ENCODE measurements at regions not wholly inside any gene's neighbourhood (a gene's known extent, or its start where the extent isn't known, plus 50 kb on each side); places are given as distances from the start of the nearest gene placed in this dataset.

DNA sequence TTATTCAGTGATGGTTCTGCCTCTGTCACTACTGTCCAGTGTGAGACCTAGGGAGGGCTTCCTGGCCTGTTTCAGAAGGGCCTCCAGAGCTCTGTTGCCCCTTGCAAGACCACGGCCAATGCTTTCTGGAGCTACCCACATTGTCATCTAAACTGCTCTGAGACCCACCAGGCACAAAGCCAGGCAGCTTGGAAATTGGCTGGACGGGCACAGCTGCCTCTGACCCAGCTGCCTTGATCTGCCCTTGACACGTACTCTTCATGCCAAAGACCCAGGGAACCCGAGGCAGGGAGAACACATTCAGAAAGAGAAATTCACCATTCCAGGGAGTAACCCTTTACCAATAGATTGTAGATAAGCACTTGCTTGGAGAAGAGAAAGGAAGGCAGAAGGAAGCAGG, 183.7 kb upstream of the SIX2 start:
- no peak for DNase-seq (ENCODE audit: low read depth)
- no peak overlapping the region for H3K4me3 ChIP-seq (ENCODE audit: low read depth, low read length)
- TF ChIP-seq MYC (IDR thresholded peaks at IDR 0.05; ENCODE audit: low read depth, low read length) (no peak), POLR2A (IDR thresholded peaks at IDR 0.05; ENCODE audit: extremely low read depth, insufficient read length) (no peak)
- TF ChIP-seq, protein P1, sequence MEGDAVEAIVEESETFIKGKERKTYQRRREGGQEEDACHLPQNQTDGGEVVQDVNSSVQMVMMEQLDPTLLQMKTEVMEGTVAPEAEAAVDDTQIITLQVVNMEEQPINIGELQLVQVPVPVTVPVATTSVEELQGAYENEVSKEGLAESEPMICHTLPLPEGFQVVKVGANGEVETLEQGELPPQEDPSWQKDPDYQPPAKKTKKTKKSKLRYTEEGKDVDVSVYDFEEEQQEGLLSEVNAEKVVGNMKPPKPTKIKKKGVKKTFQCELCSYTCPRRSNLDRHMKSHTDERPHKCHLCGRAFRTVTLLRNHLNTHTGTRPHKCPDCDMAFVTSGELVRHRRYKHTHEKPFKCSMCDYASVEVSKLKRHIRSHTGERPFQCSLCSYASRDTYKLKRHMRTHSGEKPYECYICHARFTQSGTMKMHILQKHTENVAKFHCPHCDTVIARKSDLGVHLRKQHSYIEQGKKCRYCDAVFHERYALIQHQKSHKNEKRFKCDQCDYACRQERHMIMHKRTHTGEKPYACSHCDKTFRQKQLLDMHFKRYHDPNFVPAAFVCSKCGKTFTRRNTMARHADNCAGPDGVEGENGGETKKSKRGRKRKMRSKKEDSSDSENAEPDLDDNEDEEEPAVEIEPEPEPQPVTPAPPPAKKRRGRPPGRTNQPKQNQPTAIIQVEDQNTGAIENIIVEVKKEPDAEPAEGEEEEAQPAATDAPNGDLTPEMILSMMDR (IDR thresholded peaks at IDR 0.05; ENCODE audit: low read depth, low read length), result no peak
- TF ChIP-seq, protein P2, sequence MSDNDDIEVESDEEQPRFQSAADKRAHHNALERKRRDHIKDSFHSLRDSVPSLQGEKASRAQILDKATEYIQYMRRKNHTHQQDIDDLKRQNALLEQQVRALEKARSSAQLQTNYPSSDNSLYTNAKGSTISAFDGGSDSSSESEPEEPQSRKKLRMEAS (IDR thresholded peaks at IDR 0.05; ENCODE audit: low read depth, low read length), result no peak

DNA sequence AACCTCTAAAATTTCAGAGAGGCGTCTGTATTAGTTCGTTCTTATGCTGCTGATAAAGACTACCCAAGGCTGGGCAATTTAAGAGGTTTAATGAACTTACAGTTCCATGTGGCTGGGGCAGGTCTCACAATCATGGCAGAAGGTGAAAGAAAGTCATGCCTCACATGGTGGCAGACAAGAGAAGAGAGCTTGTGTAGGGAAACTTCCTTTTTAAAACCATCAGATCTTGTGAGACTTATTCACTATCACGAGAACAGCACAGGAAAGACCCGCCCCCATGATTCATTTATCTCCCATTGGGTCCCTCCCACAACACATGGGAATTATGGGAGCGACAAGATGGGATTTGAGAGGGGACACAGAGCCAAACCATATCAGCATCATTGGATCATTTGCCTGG, 183.2 kb upstream of the SIX2 start:
- no peak overlapping the region for H3K4me3 ChIP-seq (ENCODE audit: low read depth, low read length)
- DNase-seq (ENCODE audit: low read depth), result no peak
- TF ChIP-seq, protein P2 (IDR thresholded peaks at IDR 0.05; ENCODE audit: low read depth, low read length), result no peak
- TF ChIP-seq, protein P1 (IDR thresholded peaks at IDR 0.05; ENCODE audit: low read depth, low read length), result no peak

DNA sequence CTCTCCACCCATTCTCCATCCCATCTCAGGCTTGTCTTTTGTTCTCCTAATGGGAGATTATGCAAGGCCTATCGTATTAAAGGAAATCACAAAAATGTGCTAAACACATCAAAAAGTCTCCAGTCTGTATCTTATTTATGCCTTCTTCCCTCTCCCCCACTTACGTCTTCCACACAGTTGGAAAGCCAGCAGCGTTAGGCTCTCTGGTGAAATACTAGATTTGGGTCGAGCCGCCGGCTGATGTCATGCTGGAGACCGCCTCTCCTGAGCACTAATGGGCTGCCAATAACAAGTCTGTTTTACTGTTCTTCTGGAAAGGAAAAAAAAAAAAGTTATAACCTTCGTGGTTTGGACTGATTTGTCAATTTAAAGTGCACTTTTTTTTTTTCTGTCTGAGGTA, 182.7 kb upstream of the SIX2 start:
- TF ChIP-seq, protein P2 (IDR thresholded peaks at IDR 0.05; ENCODE audit: low read depth, low read length), result no peak
- TF ChIP-seq POLR2A (IDR thresholded peaks at IDR 0.05; ENCODE audit: extremely low read depth, insufficient read length), result no peak
- TF ChIP-seq MYC (IDR thresholded peaks at IDR 0.05; ENCODE audit: low read depth, low read length), result no peak
- TF ChIP-seq, protein P1 (IDR thresholded peaks at IDR 0.05; ENCODE audit: low read depth, low read length), result no peak
- no peak for DNase-seq (ENCODE audit: low read depth)
- H3K4me3 ChIP-seq (ENCODE audit: low read depth, low read length), result no peak overlapping the region

DNA sequence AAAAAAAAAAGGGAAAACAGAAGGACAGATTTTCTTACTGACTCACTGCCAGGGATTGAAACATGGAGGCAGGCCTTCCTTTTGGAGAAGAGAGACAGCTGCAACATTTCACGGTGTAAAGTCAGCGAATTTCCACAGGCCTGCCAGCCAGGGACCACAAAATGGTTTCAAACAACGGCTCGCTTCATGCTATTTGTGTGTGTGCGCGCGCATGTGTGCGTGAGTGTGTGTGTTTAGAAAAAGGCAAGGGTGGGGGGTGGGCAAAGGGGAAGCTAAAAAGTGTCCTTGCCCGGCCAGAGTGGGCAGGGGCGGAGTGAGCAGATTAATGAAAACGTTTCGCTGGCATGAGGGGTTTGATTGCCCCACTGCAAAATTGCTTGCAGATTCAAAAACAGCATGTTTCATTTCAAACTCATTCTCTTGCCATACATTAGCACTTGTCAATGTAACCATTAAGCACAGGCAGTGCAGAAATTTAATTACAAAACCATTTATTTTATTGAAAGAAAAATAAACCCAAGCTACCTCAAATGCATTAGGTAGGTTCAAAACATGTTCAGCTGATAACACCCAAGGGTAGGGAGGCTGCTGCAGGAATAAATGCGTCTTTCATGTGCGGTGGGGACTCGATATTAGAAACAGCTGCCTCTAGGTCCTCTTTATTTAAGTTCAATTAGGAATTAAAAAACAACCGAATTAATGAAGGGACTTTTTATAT, 182.1 kb upstream of the SIX2 start:
- no peak for DNase-seq (ENCODE audit: low read depth)
- TF ChIP-seq, protein P1 (IDR thresholded peaks at IDR 0.05; ENCODE audit: low read depth, low read length), result no peak
- TF ChIP-seq POLR2A (IDR thresholded peaks at IDR 0.05; ENCODE audit: extremely low read depth, insufficient read length) (no peak), MYC (IDR thresholded peaks at IDR 0.05; ENCODE audit: low read depth, low read length) (no peak)
- TF ChIP-seq, protein P2 (IDR thresholded peaks at IDR 0.05; ENCODE audit: low read depth, low read length), result no peak
- H3K4me3 ChIP-seq (ENCODE audit: low read depth, low read length), result no peak overlapping the region

DNA sequence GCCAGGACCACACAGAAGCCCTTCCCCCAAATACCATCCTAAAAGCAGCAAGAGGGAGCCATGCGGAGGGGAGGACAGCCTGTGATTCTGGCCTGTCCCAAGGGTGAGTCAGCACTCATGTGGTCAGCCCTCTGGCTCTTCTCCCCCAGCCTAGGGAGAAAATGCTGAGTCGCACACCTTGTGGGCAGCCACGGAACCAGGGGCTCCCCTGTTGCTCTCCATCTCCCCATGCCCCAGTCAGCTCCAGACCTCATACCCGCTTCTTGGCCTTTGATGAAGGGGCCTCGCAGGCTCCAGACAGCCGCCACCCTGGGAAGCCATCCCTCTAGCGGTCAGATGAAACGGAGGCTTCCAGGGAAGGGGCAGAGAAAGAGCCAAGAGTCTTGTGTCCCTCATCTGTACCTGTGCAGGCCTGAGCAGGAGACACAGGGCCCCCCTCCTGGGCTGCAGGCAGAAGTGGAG, 181.3 kb upstream of the SIX2 start:
- peak; percentile 73 for DNase-seq (ENCODE audit: low read depth)
- TF ChIP-seq MYC (IDR thresholded peaks at IDR 0.05; ENCODE audit: low read depth, low read length) (no peak), POLR2A (IDR thresholded peaks at IDR 0.05; ENCODE audit: extremely low read depth, insufficient read length) (no peak)
- TF ChIP-seq, protein P1 (IDR thresholded peaks at IDR 0.05; ENCODE audit: low read depth, low read length), result no peak
- TF ChIP-seq, protein P2 (IDR thresholded peaks at IDR 0.05; ENCODE audit: low read depth, low read length), result no peak
- no peak overlapping the region for H3K4me3 ChIP-seq (ENCODE audit: low read depth, low read length)

All from NB4 (cell line).